IMR-90 (cell line): ENCODE measurements at regions not wholly inside any gene's neighbourhood (a gene's known extent, or its start where the extent isn't known, plus 50 kb on each side); places are given as distances from the start of the nearest gene placed in this dataset.
A peak's percentile ranks its signal among the peaks of the same experiment; 100 is the strongest.

Experiments
- ATAC-seq: fragments of 200-7000 bp; cut with Tn5 transposase; 2 replicates; pipeline ENCODE4 v1.9.1; 2020; ENCODE audit warnings: low read depth, mild to moderate bottlenecking, moderate library complexity
- BruUV-seq: library from RNA; stranded (reverse); fragments of 400-500 nt; replicated peaks from 2 replicates; lab custom pipeline; 2021; lab: Mats Ljungman, UMichigan
- CTCF ChIA-PET: fragments of 300-600 bp; formaldehyde crosslinking; extraction: SDS; loops from one replicate; lab custom pipeline; 2021; ENCODE audit warnings: antibody characterized with exemption; lab: Yijun Ruan, JAX
- POLR2A ChIA-PET: fragments of 300-600 bp; sonication (Branson Sonifier 250); formaldehyde crosslinking; loops from one replicate; lab custom pipeline; 2022; ENCODE audit warnings: antibody characterized with exemption; ENCODE audit not compliant: unreplicated experiment; lab: Charles Lee
- DNase-seq: peaks from one replicate; pipeline ENCODE4 v3.0.0; 2013
- H2AFZ ChIP-seq: replicated peaks from 2 replicates; pipeline ENCODE3; 2013; ENCODE audit warnings: low read length, mild to moderate bottlenecking; ENCODE audit not compliant: poor library complexity
- H2AK5ac ChIP-seq: 2 replicates; pipeline ENCODE4 v1.6.1; 2013; ENCODE audit warnings: low read depth, low read length, inconsistent platforms
- H2AK9ac ChIP-seq: replicated peaks from 2 replicates; pipeline ENCODE3; 2013; ENCODE audit warnings: mild to moderate bottlenecking, low read depth, low read length, moderate library complexity; ENCODE audit not compliant: poor library complexity
- H2BK120ac ChIP-seq: 2 replicates; pipeline ENCODE4 v1.6.1; 2013; ENCODE audit warnings: low read depth, low read length, inconsistent platforms
- H2BK15ac ChIP-seq: 3 replicates; pipeline ENCODE4 v1.6.1; 2013; ENCODE audit warnings: low read depth, low read length, inconsistent platforms
- H2BK20ac ChIP-seq: 2 replicates; pipeline ENCODE4 v1.6.1; 2013; ENCODE audit warnings: low read depth, mild to moderate bottlenecking, inconsistent platforms, low read length, moderate library complexity
- H2BK5ac ChIP-seq: 2 replicates; pipeline ENCODE4 v1.6.1; 2013; ENCODE audit warnings: mild to moderate bottlenecking, low read depth, low read length, inconsistent platforms; ENCODE audit not compliant: poor library complexity, severe bottlenecking
- H3K14ac ChIP-seq: replicated peaks from 2 replicates; pipeline ENCODE4 v1.6.1; 2013; ENCODE audit warnings: low read depth, low read length, inconsistent platforms
- H3K18ac ChIP-seq: 2 replicates; pipeline ENCODE4 v1.6.1; 2013; ENCODE audit warnings: low read depth, low read length, control low read depth
- H3K23ac ChIP-seq: 2 replicates; pipeline ENCODE4 v1.6.1; 2013; ENCODE audit warnings: low read depth, low read length, inconsistent platforms
- H3K27ac ChIP-seq: 2 replicates; pipeline ENCODE4 v1.5.1; 2013; ENCODE audit warnings: mild to moderate bottlenecking, control low read depth, low read length; ENCODE audit not compliant: insufficient read depth
- H3K27me3 ChIP-seq: 2 replicates; pipeline ENCODE4 v1.6.1; 2013; ENCODE audit warnings: low read length; ENCODE audit not compliant: control insufficient read depth, insufficient read depth
- H3K36me3 ChIP-seq: 2 replicates; pipeline ENCODE4 v1.6.1; 2013; ENCODE audit warnings: low read length, mixed read lengths; ENCODE audit not compliant: control insufficient read depth, insufficient read depth
- H3K4ac ChIP-seq: 2 replicates; pipeline ENCODE4 v1.6.1; 2013; ENCODE audit warnings: low read depth, low read length, inconsistent platforms
- H3K4me1 ChIP-seq: 2 replicates; pipeline ENCODE4 v1.6.1; 2013; ENCODE audit warnings: low read length, mixed read lengths; ENCODE audit not compliant: control insufficient read depth, insufficient read depth
- H3K4me2 ChIP-seq: 2 replicates; pipeline ENCODE4 v1.6.1; 2013; ENCODE audit warnings: low read depth, mild to moderate bottlenecking, control low read depth, low read length, moderate library complexity
- H3K4me3 ChIP-seq: 2 replicates; pipeline ENCODE4 v1.5.1; 2013; ENCODE audit warnings: low read depth, mild to moderate bottlenecking, control low read depth, low read length, moderate library complexity; ENCODE audit not compliant: insufficient read depth
- H3K56ac ChIP-seq: 2 replicates; pipeline ENCODE4 v1.6.1; 2013; ENCODE audit warnings: low read length, inconsistent platforms; ENCODE audit not compliant: insufficient read depth; ENCODE audit errors: extremely low read depth
- H3K79me1 ChIP-seq, 2 experiments: 2 replicates each; pipeline ENCODE4 v1.6.1; 2013; ENCODE audit warnings: low read length in 2 of 2, inconsistent platforms in 1 of 2, low read depth in 1 of 2
- H3K9ac ChIP-seq: 2 replicates; pipeline ENCODE4 v1.6.1; 2013; ENCODE audit warnings: low read depth, low read length, control low read depth
- H3K9me1 ChIP-seq: 2 replicates; pipeline ENCODE4 v1.6.1; 2013; ENCODE audit warnings: low read length, inconsistent platforms; ENCODE audit not compliant: insufficient read depth
- H3K9me3 ChIP-seq: 2 replicates; pipeline ENCODE4 v1.6.1; 2013; ENCODE audit warnings: low read length; ENCODE audit not compliant: control insufficient read depth, insufficient read depth
- H4K20me1 ChIP-seq: 2 replicates; pipeline ENCODE4 v1.6.1; 2013; ENCODE audit warnings: low read length, inconsistent platforms; ENCODE audit not compliant: insufficient read depth
- H4K5ac ChIP-seq: 2 replicates; pipeline ENCODE4 v1.6.1; 2013; ENCODE audit warnings: mild to moderate bottlenecking, low read depth, low read length, control low read depth
- H4K8ac ChIP-seq, 2 experiments: 2 replicates each; pipeline ENCODE4 v1.6.1; 2013; ENCODE audit warnings: low read depth in 2 of 2, low read length in 2 of 2, control low read depth in 1 of 2, inconsistent platforms in 1 of 2
- H4K91ac ChIP-seq: 2 replicates; pipeline ENCODE4 v1.6.1; 2013; ENCODE audit warnings: low read depth, low read length, inconsistent platforms; ENCODE audit not compliant: insufficient read depth
- CEBPB ChIP-seq: IDR thresholded peaks from 2 replicates; pipeline ENCODE4 v1.6.1; 2012; ENCODE audit warnings: low read depth, low read length, improper control_type of control experiment
- CHD1 ChIP-seq: IDR thresholded peaks from 2 replicates; pipeline ENCODE4 v1.6.1; 2012; ENCODE audit warnings: low read depth, low read length, improper control_type of control experiment
- MAZ ChIP-seq: IDR thresholded peaks from 2 replicates; pipeline ENCODE4 v1.6.1; 2012; ENCODE audit warnings: low read depth, mild to moderate bottlenecking, low read length, improper control_type of control experiment, moderate library complexity, borderline replicate concordance
- POLR2A ChIP-seq: IDR thresholded peaks from 2 replicates; pipeline ENCODE4 v1.6.1; 2012; ENCODE audit warnings: mild to moderate bottlenecking, low read depth, low read length
- RFX5 ChIP-seq: IDR thresholded peaks from 2 replicates; pipeline ENCODE4 v1.8.0; 2012; ENCODE audit warnings: low read depth, mild to moderate bottlenecking, low read length, moderate library complexity
- WGBS, 2 experiments: methylation state at CpG; one replicate each; pipeline versions ENCODE4 v1.1.5 to v1.1.7; 2013; ENCODE audit warnings: missing lambda C conversion rate in 2 of 2; ENCODE audit not compliant: insufficient read length in 1 of 2; ENCODE audit errors: extremely low coverage in 2 of 2; 5-methylcytosine and 5-hydroxymethylcytosine counted together
- dilution Hi-C: fragments of 300-500 bp; cut with HindIII; formaldehyde crosslinking; loops from one replicate; pipeline ENCODE4 v1.14.3; 2018; ENCODE audit warnings: low sequenced_read_pairs; ENCODE audit not compliant: unreplicated experiment
- in situ Hi-C: fragments of 300-500 bp; cut with MboI; formaldehyde crosslinking; loops from 3 replicates; pipeline ENCODE4 v1.14.3; 2019; ENCODE audit warnings: low sequenced_read_pairs, inconsistent platforms, mixed read lengths
- intact Hi-C: fragments of 100-400 bp; cut with micrococcal nuclease; formaldehyde crosslinking; loops from 2 replicates; pipeline ENCODE4 v1.10.0; 2022
- TF ChIP-seq, protein P1 (sequence below): fragments of 150-350 bp; IDR thresholded peaks from 2 replicates; pipeline ENCODE4 v1.6.1; 2016; ENCODE audit warnings: low read depth, mild to moderate bottlenecking, low read length, moderate library complexity, borderline replicate concordance

DNA sequence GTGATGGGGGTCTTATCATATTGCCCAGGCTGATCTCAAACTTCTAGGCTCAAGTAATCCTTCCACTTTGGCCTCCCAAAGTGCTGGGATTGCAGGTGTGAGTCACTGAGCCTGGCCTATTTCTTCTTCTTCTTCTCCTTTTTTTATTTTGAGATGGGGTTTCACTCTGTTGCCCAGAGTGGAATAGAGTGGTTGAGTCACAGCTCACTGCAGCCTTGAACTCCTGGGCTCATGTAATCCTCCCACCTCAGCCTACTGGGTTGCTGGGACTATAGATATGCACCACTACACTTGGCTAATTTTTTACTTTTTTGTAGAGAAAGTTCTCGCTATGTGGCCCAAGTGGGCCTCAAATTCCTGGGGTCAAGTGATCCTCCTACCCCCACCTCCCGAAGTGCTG, 124.3 kb downstream of the SKIDA1 start:
- H2AK9ac ChIP-seq, result no peak overlapping the region
- DNase-seq (peak; percentile 56), ATAC-seq (no peak)
- H3K36me3 ChIP-seq, result no peaks in the 10 kb centered on the region
- H3K4ac ChIP-seq, result peak overlapping the region; percentile 70; the same call in 1 of the 2 replicates
- peak overlapping the region; percentile 68; the same call in 1 of the 3 replicates for H2BK15ac ChIP-seq
- H3K18ac ChIP-seq, result peak overlapping the region; percentile 86; the same call in 1 of the 2 replicates
- H4K5ac ChIP-seq, result no peak overlapping the region
- H2BK120ac ChIP-seq, result peak overlapping the region; percentile 79; the same call in 1 of the 2 replicates
- no peak overlapping the region for H3K27ac ChIP-seq
- peak overlapping the region; percentile 95 for H2AK5ac ChIP-seq
- no peak overlapping the region for H3K23ac ChIP-seq
- in situ Hi-C loops (no loop called here), dilution Hi-C loops (no loop called here), intact Hi-C loops (no loop called here)
- peak overlapping the region; percentile 52 for H2BK5ac ChIP-seq
- TF ChIP-seq CEBPB, result no peak
- TF ChIP-seq CHD1, result no peak
- TF ChIP-seq, protein P1, sequence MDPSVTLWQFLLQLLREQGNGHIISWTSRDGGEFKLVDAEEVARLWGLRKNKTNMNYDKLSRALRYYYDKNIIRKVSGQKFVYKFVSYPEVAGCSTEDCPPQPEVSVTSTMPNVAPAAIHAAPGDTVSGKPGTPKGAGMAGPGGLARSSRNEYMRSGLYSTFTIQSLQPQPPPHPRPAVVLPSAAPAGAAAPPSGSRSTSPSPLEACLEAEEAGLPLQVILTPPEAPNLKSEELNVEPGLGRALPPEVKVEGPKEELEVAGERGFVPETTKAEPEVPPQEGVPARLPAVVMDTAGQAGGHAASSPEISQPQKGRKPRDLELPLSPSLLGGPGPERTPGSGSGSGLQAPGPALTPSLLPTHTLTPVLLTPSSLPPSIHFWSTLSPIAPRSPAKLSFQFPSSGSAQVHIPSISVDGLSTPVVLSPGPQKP, result no peak
- no peak for TF ChIP-seq RFX5
- no peak for TF ChIP-seq MAZ
- no peak for TF ChIP-seq POLR2A
- no peak overlapping the region for H3K56ac ChIP-seq
- no peak overlapping the region for H3K4me3 ChIP-seq
- H3K4me1 ChIP-seq, result peaks cover 19% of the 10 kb centered on the region
- no peak overlapping the region for H3K4me2 ChIP-seq
- no peaks in the 10 kb centered on the region for H3K79me1 ChIP-seq
- peaks cover 11% of the 10 kb centered on the region for H3K9me1 ChIP-seq
- no CpG with 5 or more reads among the region's 2 CpGs for WGBS, 2 experiments
- no peak overlapping the region for H2AFZ ChIP-seq
- ChIA-PET CTCF (no interaction called here), POLR2A (no interaction called here)
- H2BK20ac ChIP-seq, result peak overlapping the region; percentile 8; the same call in 1 of the 2 replicates
- no TSS peak for BruUV-seq
- peak overlapping the region; percentile 20 to 61; a peak in 3 of 4 replicates for H4K8ac ChIP-seq
- H4K91ac ChIP-seq, result peak overlapping the region; percentile 66; the same call in 1 of the 2 replicates
- H3K27me3 ChIP-seq, result no peaks in the 10 kb centered on the region
- no peaks in the 10 kb centered on the region for H4K20me1 ChIP-seq
- no peaks in the 10 kb centered on the region for H3K9me3 ChIP-seq
- H3K9ac ChIP-seq, result no peak overlapping the region
- H3K14ac ChIP-seq, result 0 out of 2 replicates have a peak overlapping the region, but pooled peaks have one; percentile 66
